HEK293T (cell line): ENCODE measurements at regions not wholly inside any gene's neighbourhood (a gene's known extent, or its start where the extent isn't known, plus 50 kb on each side); places are given as distances from the start of the nearest gene placed in this dataset.
"Not testable (repeated sequence)": the region's sequence is repeated elsewhere in the genome, so short reads cannot be mapped to it uniquely, and the experiment has no call there.

ENCODE experiments used
- CTCF ChIA-PET: fragments of 350-600 bp; formaldehyde crosslinking; extraction: SDS; loops from one replicate; lab custom pipeline; 2021; ENCODE audit warnings: antibody characterized with exemption, inconsistent platforms; lab: Yijun Ruan, JAX
- POLR2A ChIA-PET: fragments of 350-600 bp; formaldehyde crosslinking; extraction: SDS; loops from one replicate; lab custom pipeline; 2020; ENCODE audit warnings: antibody characterized with exemption, inconsistent platforms; lab: Yijun Ruan, JAX
- DNase-seq: peaks from one replicate; pipeline ENCODE4 v3.0.0; 2012; ENCODE audit warnings: mixed read lengths; ENCODE audit errors: extremely low spot score
- ARNT ChIP-seq: fragments of 450-650 bp; IDR thresholded peaks from 2 replicates; pipeline ENCODE4 v1.6.1; 2017; ENCODE audit warnings: mild to moderate bottlenecking
- BHLHE40 ChIP-seq: fragments of 450-650 bp; IDR thresholded peaks from 2 replicates; pipeline ENCODE4 v1.6.1; 2016; ENCODE audit warnings: mild to moderate bottlenecking, moderate library complexity, borderline replicate concordance
- CTBP1 ChIP-seq: fragments of 450-650 bp; IDR thresholded peaks from 2 replicates; pipeline ENCODE4 v1.6.1; 2016; ENCODE audit warnings: borderline replicate concordance
- ELF4 ChIP-seq: fragments of 450-650 bp; IDR thresholded peaks from 2 replicates; pipeline ENCODE4 v1.6.1; 2017; ENCODE audit warnings: antibody characterized with exemption
- FOXA1 ChIP-seq: fragments of 450-650 bp; IDR thresholded peaks from 2 replicates; pipeline ENCODE4 v1.6.1; 2016; ENCODE audit warnings: mild to moderate bottlenecking
- FOXK2 ChIP-seq: fragments of 450-650 bp; IDR thresholded peaks from 2 replicates; pipeline ENCODE4 v1.6.1; 2016; ENCODE audit warnings: mild to moderate bottlenecking
- FOXM1 ChIP-seq: fragments of 450-650 bp; IDR thresholded peaks from 2 replicates; pipeline ENCODE4 v1.6.1; 2017; ENCODE audit warnings: mild to moderate bottlenecking, borderline replicate concordance
- HDGF ChIP-seq: fragments of 450-650 bp; IDR thresholded peaks from 2 replicates; pipeline ENCODE4 v1.6.1; 2017; ENCODE audit warnings: antibody characterized with exemption, borderline replicate concordance
- L3MBTL2 ChIP-seq: fragments of 450-650 bp; conservative IDR thresholded peaks from 2 replicates; pipeline ENCODE4 v1.6.1; 2016; ENCODE audit warnings: mild to moderate bottlenecking
- LEF1 ChIP-seq: fragments of 450-650 bp; IDR thresholded peaks from 2 replicates; pipeline ENCODE4 v1.6.1; 2017; ENCODE audit warnings: mild to moderate bottlenecking, borderline replicate concordance
- NFRKB ChIP-seq: fragments of 450-650 bp; IDR thresholded peaks from 2 replicates; pipeline ENCODE4 v1.6.1; 2016; ENCODE audit warnings: mild to moderate bottlenecking, moderate library complexity
- SP1 ChIP-seq: fragments of 450-650 bp; IDR thresholded peaks from 2 replicates; pipeline ENCODE4 v1.6.1; 2017
- SUZ12 ChIP-seq: fragments of 450-650 bp; IDR thresholded peaks from 2 replicates; pipeline ENCODE4 v1.6.1; 2016; ENCODE audit warnings: mild to moderate bottlenecking
- TARDBP ChIP-seq: fragments of 450-650 bp; IDR thresholded peaks from 2 replicates; pipeline ENCODE4 v1.6.1; 2016
- ZNF384 ChIP-seq: fragments of 450-650 bp; IDR thresholded peaks from 2 replicates; pipeline ENCODE4 v1.6.1; 2016
- TF ChIP-seq, protein P1 (sequence below): fragments of 450-650 bp; IDR thresholded peaks from 2 replicates; pipeline ENCODE4 v1.6.1; 2016

DNA sequence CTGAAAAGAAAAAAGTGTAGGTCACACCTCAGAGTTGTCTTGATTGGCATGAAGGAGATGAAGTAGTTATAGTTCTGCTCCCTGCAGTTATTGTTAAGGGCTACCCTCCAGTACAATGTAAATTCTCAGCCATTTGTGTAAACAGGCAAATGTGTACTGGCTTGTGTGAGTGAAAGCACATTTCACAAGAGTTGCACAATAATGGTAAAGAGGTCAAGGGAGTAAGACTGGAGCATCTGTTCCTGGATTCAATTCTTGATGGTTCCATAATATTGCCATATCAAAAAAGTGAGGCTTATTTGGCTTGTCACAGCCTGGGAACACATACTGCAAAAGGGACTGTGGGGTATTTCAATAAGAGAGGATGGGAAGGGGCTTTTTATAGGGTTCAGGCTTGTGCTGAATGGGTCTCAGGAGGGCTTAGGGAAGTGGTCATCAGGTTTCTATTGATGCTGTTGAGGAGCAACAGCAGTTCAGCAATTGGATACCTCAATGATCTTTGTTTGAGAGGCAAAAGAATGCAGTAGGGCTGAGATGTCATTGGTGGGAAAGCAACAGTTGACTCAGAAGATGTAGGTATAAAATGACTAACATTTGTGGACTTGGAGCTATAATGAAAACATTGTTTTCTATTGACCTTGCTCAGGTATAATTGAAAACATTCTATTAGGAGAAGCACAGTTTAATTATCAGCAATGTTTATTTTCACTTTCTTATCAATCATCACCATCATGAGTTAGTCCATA is 402.6 kb downstream of the BCKDHB start:
- POLR2A ChIA-PET, result no interaction called here
- TF ChIP-seq ZNF384, result no peak
- TF ChIP-seq TARDBP, result no peak
- TF ChIP-seq ELF4, result no peak
- no peak for TF ChIP-seq ARNT
- no peak for TF ChIP-seq FOXM1
- no peak for TF ChIP-seq LEF1
- TF ChIP-seq FOXA1, result no peak
- no peak for TF ChIP-seq NFRKB
- no peak for TF ChIP-seq SUZ12
- TF ChIP-seq, protein P1, sequence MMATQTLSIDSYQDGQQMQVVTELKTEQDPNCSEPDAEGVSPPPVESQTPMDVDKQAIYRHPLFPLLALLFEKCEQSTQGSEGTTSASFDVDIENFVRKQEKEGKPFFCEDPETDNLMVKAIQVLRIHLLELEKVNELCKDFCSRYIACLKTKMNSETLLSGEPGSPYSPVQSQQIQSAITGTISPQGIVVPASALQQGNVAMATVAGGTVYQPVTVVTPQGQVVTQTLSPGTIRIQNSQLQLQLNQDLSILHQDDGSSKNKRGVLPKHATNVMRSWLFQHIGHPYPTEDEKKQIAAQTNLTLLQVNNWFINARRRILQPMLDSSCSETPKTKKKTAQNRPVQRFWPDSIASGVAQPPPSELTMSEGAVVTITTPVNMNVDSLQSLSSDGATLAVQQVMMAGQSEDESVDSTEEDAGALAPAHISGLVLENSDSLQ, result no peak
- TF ChIP-seq FOXK2, result no peak
- TF ChIP-seq HDGF, result no peak
- no peak for TF ChIP-seq CTBP1
- TF ChIP-seq SP1, result no peak
- no peak for TF ChIP-seq L3MBTL2
- no peak for TF ChIP-seq BHLHE40
- CTCF ChIA-PET, result no interaction called here
- no peak for DNase-seq

DNA sequence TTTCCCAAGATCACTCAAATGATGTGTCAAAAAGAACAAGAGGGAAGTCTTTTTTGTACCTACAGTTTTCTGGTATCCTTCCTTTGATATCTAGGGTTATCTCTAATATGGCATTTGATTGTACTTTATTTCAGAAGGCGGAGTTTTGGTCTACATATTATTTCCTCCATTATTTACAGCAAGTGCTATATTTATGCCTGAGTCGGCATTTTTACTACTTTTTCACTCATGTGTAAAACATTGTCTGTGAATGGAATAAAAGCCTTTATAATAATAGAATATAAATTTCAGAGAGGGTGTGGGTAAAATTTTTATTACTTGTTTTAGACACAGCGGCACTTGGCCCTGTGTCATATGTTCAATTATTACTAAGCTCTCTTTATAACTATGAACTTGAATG is 398.4 kb downstream of the BCKDHB start:
- TF ChIP-seq L3MBTL2 (no peak), FOXK2 (no peak), BHLHE40 (no peak), NFRKB (no peak)
- DNase-seq, result no peak
- ChIA-PET CTCF (no interaction called here), POLR2A (no interaction called here)

DNA sequence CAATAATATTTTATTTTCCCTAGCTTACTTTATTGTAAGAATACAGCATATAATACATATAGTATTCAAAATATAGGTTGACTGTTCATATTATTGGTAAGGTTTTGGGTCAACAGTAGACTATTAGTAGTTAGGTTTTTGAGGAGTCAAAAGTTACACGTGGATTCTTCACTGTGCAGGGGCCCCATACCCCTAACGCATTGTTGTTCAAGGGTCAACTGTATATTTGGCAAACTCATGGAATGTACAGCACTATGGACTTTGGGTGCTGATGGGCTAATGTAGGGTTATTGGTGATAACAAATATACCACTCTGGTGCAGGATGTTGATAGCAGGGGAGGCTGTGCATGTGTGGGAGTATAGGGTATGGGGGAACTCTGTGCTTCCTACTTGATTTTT is 397.2 kb downstream of the BCKDHB start:
- DNase-seq, result no peak
- POLR2A ChIA-PET, result no interaction called here
- CTCF ChIA-PET, result no interaction called here
- no peak for TF ChIP-seq ZNF384
- TF ChIP-seq ELF4, result no peak
- no peak for TF ChIP-seq BHLHE40
- TF ChIP-seq FOXA1, result no peak
- TF ChIP-seq CTBP1, result no peak
- no peak for TF ChIP-seq TARDBP
- no peak for TF ChIP-seq NFRKB
- TF ChIP-seq L3MBTL2, result no peak
- no peak for TF ChIP-seq SP1
- TF ChIP-seq LEF1, result no peak
- TF ChIP-seq HDGF, result no peak
- no peak for TF ChIP-seq ARNT
- no peak for TF ChIP-seq SUZ12
- TF ChIP-seq, protein P1, result no peak
- TF ChIP-seq FOXK2, result no peak
- TF ChIP-seq FOXM1, result no peak

DNA sequence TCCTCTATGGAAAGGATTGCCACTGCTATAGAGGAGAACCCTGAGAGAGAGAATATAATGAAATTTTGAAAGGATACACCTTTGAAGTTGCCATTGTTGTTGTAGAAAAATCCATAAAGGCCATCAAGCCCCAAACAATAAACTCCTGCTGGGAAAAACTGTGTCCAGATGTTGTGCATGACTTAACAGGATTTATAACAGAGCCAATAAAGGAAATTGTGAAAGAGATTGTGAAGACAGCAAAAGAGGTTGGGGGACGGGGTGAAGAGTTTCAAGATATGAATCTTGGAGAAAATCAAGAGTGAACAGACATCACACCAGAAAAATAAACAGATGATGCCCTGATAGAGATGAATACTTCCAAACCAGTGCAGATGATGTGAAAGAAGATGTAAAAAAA is 396.4 kb downstream of the BCKDHB start:
- ChIA-PET POLR2A (no interaction called here), CTCF (no interaction called here)
- TF ChIP-seq FOXM1 (no peak), LEF1 (no peak), ELF4 (no peak), FOXA1 (no peak), SUZ12 (no peak), BHLHE40 (no peak), FOXK2 (no peak), ARNT (no peak), L3MBTL2 (no peak), HDGF (no peak), ZNF384 (no peak), NFRKB (no peak), SP1 (no peak), CTBP1 (no peak), TARDBP (no peak)
- TF ChIP-seq, protein P1, result no peak
- DNase-seq, result no peak

DNA sequence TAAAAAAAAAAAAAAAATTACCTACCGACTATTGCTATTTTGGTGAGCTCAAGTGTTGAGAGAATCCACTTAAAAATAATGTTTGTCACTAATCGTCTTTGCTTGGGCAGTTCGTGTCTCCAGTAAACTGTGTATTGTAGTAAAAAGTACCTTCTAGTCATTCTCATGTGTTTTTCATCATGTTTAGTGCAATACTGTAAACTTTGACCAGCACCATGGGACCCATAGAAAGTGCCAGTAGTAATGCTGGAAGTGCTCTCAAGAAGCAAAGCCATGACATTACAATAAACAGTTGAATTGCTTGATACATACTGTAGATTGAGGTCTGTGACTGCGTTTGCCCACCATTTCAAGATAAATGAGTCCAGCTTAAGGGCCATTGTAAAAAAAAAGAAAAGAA is 395.2 kb downstream of the BCKDHB start:
- no peak for DNase-seq
- CTCF ChIA-PET, result no interaction called here
- POLR2A ChIA-PET, result no interaction called here
- TF ChIP-seq SUZ12, result no peak
- no peak for TF ChIP-seq LEF1
- no peak for TF ChIP-seq BHLHE40
- TF ChIP-seq ZNF384, result no peak
- TF ChIP-seq ELF4, result no peak

DNA sequence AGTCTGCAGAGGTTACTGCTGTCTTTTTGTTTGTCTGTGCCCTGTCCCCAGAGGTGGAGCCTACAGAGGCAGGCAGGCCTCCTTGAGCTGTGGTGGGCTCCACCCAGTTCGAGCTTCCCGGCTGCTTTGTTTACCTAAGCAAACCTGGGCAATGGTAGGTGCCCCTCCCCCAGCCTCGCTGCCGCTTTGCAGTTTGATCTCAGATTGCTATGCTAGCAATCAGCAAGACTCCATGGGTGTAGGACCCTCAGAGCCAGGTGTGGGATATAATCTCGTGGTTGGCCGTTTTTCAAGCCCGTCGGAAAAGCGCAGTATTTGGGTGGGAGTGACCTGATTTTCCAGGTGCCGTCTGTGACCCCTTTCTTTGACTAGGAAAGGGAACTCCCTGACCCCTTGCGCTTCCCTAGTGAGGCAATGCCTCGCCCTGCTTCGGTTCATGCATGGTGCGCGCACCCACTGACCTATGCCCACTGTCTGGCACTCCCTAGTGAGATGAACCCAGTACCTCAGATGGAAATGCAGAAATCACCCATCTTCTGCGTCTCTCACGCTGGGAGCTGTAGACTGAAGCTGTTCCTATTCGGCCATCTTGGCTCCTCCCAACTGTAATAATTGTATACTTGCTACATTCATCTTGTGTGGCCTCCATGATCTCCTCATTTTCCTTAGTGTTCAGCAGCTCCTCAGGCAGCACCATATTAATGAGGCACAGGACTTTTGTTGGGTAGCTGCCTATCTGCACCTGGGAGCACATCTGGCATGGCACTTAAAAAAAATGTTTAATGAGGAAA is 391.4 kb downstream of the BCKDHB start:
- CTCF ChIA-PET, POLR2A ChIA-PET, DNase-seq: not testable (repeated sequence)
